HG02840 (cell line): ENCODE measurements at regions not wholly inside any gene's neighbourhood (a gene's known extent, or its start where the extent isn't known, plus 50 kb on each side); places are given as distances from the start of the nearest gene placed in this dataset.
"Not testable (repeated sequence)": the region's sequence is repeated elsewhere in the genome, so short reads cannot be mapped to it uniquely, and the experiment has no call there.

Experiments
- ATAC-seq: cut with Tn5 transposase; IDR thresholded peaks from one replicate; pipeline ENCODE4 v1.9.1; 2021; ENCODE audit warnings: mild to moderate bottlenecking, moderate library complexity, moderate number of reproducible peaks; ENCODE audit not compliant: unreplicated experiment, low FRiP score

DNA sequence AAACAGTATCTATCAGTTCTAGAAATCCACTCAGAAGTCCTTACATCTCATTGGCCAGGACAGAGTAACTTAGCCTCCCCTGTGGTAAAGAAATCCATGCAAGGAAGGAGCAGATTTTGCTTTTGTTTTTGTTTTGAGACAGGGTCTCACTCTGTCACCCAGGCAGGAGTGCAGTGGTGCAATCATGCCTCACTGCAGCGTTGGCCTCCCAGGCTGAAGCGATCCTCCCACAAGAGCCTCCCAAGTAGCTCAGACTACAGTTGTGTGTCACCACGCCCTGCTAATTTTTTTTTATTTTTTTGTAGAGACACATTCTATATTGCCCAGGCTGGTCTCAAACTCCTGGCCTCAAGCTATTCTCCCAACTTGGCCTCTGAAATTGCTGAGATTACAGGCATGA is 185.1 kb downstream of the NRP2 start:
- ATAC-seq = no peak

DNA sequence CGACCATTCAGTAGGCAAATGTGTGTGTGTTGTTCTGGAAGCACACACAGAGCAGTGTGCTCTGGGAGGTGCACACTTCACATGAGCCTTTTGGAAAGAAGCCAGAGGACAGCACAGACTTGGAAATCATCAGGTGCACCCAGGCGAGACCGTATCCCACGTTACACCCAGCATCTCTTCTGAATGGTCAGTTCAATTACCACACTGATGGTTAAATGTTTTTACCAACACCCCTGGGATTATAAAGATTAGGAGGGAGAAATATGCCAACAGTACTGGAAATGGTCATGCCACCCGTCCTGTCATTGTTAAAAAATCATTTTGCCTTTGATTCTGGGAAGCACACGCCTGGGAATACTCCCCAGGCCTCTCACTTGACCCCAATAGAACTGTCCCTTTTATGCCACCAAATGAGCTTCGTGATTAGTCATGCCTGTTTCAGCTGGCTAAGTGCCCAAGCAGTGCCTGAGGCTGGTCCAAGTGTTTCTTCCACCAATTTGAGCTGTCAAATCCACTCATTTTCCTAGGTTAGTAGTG is 183.7 kb downstream of the NRP2 start:
- no peak for ATAC-seq

DNA sequence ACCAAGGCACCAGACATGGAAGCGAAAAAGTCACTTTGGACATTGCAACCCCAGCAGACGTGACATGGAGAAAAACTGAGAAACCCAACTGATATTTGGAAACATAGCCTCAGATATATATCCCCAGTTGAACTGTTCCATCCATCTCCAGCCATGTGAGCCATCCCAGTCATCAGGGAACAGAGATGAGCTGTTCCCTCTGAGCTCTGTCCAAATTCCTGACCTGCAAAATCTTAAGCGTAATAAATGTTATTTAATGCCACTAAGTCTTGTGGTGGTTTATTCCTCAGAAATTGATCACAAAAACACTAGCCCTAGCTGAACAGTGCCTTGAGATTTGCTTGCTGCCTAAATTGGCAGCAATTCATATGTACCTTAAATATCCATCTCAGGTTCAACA is 182.8 kb downstream of the NRP2 start:
- no peak for ATAC-seq

DNA sequence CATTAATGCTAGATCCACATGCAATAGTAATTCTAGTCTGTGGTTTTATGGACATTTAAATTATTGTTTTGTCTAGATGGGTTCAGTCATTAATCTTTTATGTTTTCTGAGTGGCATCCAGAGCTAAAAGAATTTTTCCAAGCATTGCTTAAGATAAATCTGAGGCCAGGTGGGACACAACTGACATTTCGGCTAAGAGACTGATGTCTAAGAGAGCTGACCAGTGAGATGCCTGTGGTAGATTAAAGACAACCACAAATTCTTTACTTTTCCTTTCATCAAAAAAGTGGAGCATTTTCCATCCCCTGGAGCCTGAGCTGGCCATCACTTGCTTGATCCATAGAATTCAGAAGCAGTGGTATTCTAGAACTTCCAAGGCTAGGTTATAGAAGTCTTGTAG is 182.2 kb downstream of the NRP2 start:
- no peak for ATAC-seq

DNA sequence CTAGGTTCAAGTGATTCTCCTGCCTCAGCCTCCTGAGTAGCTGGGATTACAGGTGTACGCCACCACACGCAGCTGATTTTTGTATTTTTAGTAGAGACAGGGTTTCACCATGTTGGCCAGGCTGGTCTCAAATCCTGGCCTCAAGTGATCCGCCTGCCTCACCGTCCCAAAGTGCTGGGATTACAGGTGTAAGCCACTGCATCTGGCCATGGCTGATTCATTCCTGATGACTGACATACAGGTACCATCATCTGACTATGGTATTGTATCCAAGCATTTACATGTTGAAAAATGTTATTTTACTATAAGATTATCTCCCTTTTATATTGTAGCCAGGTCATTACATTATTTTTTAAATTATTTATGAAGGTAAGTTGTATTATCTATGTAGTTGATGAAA is 180.5 kb downstream of the NRP2 start:
- not testable (repeated sequence) for ATAC-seq

DNA sequence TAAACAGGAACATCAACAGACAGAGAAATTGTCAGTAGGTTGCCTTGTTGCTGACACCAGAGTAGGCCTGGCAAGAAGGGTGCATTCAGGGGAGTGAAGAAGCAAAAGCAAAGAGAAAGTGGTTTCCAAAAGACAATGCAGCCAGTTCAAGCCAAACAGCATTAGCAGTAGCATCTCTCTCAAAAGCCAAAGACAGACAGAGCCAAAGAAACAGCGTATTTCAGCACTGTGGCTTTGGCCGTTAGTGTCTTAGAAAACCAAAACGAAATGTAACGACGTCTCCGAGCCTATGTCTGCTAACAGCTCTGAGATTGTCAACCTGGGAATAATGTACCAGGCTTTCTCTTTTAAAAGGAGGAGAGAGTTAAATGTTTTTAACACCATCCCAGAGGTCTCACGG is 178.6 kb downstream of the NRP2 start:
- no peak for ATAC-seq

DNA sequence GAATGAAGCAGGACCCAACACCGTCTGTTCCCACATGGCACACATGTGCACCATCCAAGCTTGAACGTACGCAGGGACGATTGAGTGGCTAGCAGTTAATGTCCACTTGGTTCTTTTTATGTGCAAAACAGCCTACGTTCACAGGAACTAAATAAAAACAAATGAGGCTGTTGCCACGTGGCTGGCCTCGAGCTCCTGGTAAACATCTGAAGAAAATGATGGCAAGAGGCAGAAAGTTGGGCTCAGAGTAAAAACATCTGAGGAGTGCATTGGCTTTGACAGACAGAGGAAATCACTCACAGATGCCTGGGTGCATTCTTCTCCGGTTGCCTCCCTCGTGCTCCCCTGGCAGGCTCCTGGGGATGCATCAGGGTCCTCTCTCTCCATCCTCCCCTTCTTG is 177.9 kb downstream of the NRP2 start:
- no peak for ATAC-seq

DNA sequence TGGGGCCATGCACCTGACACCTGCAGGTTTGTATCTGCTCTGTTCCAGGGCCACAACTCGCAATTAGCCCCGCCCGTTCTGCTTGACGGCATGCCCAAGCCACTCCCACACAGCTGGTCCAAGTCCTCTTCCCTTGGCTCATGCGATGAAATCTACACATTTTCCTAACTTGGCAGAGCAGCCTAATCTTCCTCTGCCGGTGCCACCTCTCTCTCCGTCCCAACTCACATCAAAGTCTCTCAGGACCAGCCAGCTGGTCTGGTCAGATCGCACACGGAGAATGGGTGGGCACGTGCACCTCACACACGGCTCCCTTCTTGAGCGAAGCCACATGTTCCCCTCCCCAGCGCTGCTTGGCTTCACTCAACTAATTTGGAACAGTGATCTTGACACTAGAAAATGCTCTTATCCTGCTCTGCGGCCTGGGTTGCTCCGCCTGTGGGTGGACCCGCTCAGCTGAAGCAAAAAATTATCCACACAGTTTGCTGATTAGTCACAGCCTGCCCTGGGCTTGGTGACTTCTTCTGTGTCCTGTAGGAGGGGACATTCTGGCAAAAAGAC is 176.7 kb downstream of the NRP2 start:
- no peak for ATAC-seq

DNA sequence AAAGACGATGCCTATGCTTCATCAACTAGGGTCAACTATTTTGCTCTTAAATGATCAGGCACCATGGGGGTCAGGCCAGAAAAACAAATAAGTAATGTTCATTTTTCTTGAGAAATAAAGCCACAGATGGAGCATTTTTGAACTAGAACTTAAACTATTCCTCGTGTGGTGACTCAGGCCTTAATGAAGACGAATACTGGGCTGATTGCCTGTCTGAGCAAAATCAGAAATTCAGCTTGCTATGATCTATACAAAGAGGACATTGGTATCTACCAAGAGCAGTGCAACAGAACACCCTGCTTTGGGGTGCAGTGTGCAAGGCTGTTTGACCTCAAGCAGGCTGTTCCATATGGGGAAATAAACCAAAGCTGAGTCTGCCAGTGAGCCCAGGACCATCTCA is 176.0 kb downstream of the NRP2 start:
- ATAC-seq = no peak

DNA sequence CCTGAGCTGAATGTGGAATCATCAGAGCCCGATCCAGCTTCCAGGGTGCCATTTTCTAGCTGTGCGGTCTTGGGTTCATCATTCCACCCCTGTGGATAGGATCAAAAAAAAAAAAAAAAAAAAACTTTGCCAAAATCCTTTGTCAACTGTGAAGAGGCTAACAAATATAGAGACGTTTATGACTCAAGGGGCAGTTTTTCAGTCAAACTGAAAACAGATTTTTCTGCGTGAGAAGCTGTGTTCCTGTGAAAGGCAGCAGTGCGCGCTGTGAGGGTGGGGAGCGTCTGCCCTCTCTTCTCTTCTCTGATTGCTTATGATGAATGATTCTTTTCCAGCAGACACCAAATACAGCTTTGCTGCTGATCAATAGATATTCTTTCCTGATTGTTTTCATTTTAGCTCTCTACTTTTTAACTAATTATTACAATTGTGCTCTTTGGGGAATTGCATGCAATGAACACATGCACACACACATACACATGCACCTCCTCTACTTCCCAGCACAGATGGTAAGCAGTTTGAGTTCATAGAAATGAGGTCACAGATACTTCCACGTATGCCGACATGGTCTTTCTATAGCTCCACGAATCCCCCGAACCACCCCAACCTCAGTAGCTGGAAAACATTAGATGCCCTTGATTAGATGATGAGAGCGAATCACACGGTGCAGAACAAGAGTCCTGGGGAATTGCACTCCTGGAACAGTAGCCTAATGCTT is 175.4 kb downstream of the NRP2 start:
- ATAC-seq = no peak

DNA sequence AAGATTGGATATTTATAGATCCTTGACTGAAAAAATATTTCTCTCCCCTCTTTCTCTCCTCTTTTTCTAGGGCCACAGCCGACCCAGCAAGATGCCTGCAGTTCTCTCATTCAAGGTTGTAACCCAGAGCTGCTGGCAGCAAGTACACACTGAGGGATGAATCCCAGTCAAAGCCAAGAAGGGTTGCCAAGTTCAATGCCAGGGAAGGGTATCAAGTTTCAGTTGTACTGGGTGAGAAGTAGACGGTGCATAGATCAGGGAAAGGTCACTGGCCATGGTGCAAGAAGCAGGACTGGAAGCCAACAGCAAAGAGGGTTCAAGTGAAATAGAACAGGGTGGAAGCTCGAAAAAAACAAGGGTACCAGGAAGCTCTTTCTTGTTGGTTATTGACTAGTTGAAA is 170.2 kb downstream of the NRP2 start:
- no peak for ATAC-seq

DNA sequence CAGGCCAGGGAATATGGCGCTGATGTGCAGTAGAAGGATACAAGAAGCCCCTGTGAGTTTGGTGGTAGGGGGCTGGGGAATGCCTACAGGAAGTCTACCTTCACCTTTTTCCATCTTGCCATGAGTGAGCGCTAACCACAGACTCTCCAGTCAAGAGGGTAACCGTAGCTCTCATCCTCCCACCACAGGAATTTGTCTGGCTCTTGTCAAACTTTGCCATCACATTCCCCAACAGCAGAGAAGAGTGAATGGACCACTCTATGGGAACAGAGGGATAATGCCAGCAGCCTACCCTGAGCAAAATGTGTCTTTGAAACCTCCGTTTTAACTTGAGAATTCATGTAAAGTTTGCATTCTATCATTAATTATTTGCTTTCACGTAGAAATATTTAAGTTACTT is 168.3 kb downstream of the NRP2 start:
- ATAC-seq = no peak

DNA sequence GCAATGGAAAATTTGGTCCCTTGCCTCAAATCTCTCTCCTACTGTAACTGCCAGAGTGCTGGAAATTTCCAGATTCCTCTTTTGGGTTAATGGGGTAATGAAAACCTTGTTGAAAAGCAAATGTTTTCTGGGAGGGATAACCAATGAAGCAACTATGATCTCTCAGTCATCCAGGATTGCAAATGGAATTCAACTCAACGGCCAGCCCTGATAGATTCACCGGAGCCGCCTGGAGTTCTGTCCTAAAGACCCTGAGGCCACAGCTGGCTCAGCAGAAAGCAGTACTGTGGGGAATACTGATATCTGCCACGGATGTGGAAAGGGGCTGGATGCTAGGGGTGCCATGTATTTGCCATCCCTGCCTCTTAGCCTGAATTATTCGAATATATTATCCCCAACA is 167.8 kb downstream of the NRP2 start:
- no peak for ATAC-seq

DNA sequence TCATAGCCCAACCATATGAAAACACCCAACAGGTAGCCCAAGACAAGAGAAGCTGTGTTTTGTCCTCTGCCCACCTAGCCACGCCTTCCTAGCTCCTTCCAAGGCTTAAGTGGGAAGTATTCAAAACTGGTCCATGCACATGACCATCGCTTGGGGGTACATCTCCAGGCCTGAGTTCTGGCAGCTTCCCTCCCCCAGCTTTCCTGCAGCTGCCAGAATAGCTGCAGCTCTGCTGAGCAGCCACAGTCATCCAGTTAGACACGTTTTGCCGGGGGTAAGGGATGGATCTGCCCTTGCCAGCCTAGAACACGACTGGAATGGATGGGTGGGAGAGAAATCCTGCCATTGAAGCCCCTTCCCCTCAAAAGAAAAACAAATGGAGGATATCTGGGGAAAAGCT is 166.8 kb downstream of the NRP2 start:
- no peak for ATAC-seq

DNA sequence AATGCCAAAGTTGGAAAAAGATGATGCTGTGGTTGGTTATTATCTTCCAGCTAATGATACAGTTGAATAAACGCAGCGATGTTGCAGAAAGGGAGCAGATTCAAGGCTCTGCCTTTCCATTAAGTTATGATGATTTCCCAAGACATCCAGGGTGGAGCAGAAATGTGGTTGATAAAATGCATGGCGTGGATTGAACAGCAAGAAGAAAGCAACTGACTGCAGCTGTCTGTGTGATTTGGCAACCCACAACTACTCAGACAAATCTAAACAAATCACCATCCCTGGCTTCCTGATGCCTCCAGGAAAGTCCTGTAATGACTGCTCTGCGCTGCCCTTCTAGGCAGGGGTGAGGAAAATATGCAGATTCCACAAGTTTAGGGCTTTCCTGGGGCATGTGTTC is 166.3 kb downstream of the NRP2 start:
- ATAC-seq = no peak
